HG03460 (cell line): ENCODE measurements at regions not wholly inside any gene's neighbourhood (a gene's known extent, or its start where the extent isn't known, plus 50 kb on each side); places are given as distances from the start of the nearest gene placed in this dataset.

Experiments
- ATAC-seq: cut with Tn5 transposase; IDR thresholded peaks from one replicate; pipeline ENCODE4 v1.9.1; 2021; ENCODE audit not compliant: unreplicated experiment

- no peak for ATAC-seq
Measured at GRCh38 chr9:120294003-120294402, 286.0 kb downstream of the CDK5RAP2 start.

GRCh38 chr9:120292606-120293005 is 287.4 kb downstream of the CDK5RAP2 start:
- no peak for ATAC-seq

- ATAC-seq, result no peak
Measured at GRCh38 chr9:120291050-120291449, 288.9 kb downstream of the CDK5RAP2 start.

- no peak for ATAC-seq
Measured at GRCh38 chr9:120289990-120290975, 289.7 kb downstream of the CDK5RAP2 start.

- ATAC-seq, result no peak
Measured at GRCh38 chr9:120289098-120289497, 290.9 kb downstream of the CDK5RAP2 start.

- ATAC-seq, result no peak
Measured at GRCh38 chr9:120286530-120286929, 293.4 kb downstream of the CDK5RAP2 start.

- no peak for ATAC-seq
Measured at GRCh38 chr9:120284821-120285220, 295.1 kb downstream of the CDK5RAP2 start.

- ATAC-seq, result no peak
Measured at GRCh38 chr9:120281665-120282064, 298.3 kb downstream of the CDK5RAP2 start.

GRCh38 chr9:120267929-120268328 is 312.0 kb downstream of the CDK5RAP2 start:
- no peak for ATAC-seq

- no peak for ATAC-seq
Measured at GRCh38 chr9:120265791-120266190, 314.2 kb downstream of the CDK5RAP2 start.

GRCh38 chr9:120264528-120264927 is 315.4 kb downstream of the CDK5RAP2 start:
- ATAC-seq, result no peak

GRCh38 chr9:120263836-120264235 is 316.1 kb downstream of the CDK5RAP2 start:
- ATAC-seq, result no peak

GRCh38 chr9:120261419-120261818 is 318.5 kb downstream of the CDK5RAP2 start:
- no peak for ATAC-seq

GRCh38 chr9:120259100-120259499 is 320.9 kb downstream of the CDK5RAP2 start:
- no peak for ATAC-seq

GRCh38 chr9:120258096-120258495 is 321.9 kb downstream of the CDK5RAP2 start:
- no peak for ATAC-seq

- no peak for ATAC-seq
Measured at GRCh38 chr9:120257483-120257882, 322.5 kb downstream of the CDK5RAP2 start.

GRCh38 chr9:120256146-120256545 is 323.8 kb downstream of the CDK5RAP2 start:
- ATAC-seq, result no peak

GRCh38 chr9:120252248-120252647 is 327.7 kb downstream of the CDK5RAP2 start:
- no peak for ATAC-seq

- ATAC-seq, result no peak
Measured at GRCh38 chr9:120242116-120242811, 337.7 kb downstream of the CDK5RAP2 start.

- ATAC-seq, result no peak
Measured at GRCh38 chr9:120236596-120236995, 343.4 kb downstream of the CDK5RAP2 start.

- no peak for ATAC-seq
Measured at GRCh38 chr9:120235081-120235480, 344.9 kb downstream of the CDK5RAP2 start.

GRCh38 chr9:120230227-120230626 is 349.7 kb downstream of the CDK5RAP2 start:
- no peak for ATAC-seq
